Activated naive CD8-positive, alpha-beta T cell treated with anti-CD3 and anti-CD28 coated beads, Interleukin-2, amount 10 ng/mL, durations not matched to agents 7 days and 5 days (primary cell): ENCODE measurements at regions not wholly inside any gene's neighbourhood (a gene's known extent, or its start where the extent isn't known, plus 50 kb on each side); places are given as distances from the start of the nearest gene placed in this dataset.

Experiments used
- ATAC-seq: fragments of 150-1000 bp; cut with Tn5 transposase; one replicate; pipeline ENCODE4 v1.10.0; 2021; ENCODE audit warnings: low read depth, moderate library complexity
- POLR2A ChIA-PET: fragments of 350-600 bp; sonication (Branson Sonifier 250); formaldehyde crosslinking; loops from one replicate; lab custom pipeline; 2021; ENCODE audit warnings: antibody characterized with exemption; lab: Charles Lee
- DNase-seq: peaks from one replicate; pipeline ENCODE4 v3.0.0; 2021
- H3K27ac Mint-ChIP-seq: one replicate; pipeline ENCODE4 v1.8.0; 2022; ENCODE audit warnings: mild to moderate bottlenecking, mixed read lengths
- H3K27me3 Mint-ChIP-seq: one replicate; pipeline ENCODE4 v1.8.0; 2022; ENCODE audit warnings: mild to moderate bottlenecking, moderate library complexity, mixed read lengths
- H3K36me3 Mint-ChIP-seq: one replicate; pipeline ENCODE4 v1.8.0; 2021; ENCODE audit warnings: mild to moderate bottlenecking, mixed read lengths
- H3K4me1 Mint-ChIP-seq: one replicate; pipeline ENCODE4 v1.8.0; 2021; ENCODE audit warnings: mixed read lengths
- H3K4me3 Mint-ChIP-seq: one replicate; pipeline ENCODE4 v1.8.0; 2022; ENCODE audit warnings: mild to moderate bottlenecking, moderate library complexity, mixed read lengths
- H3K9me3 Mint-ChIP-seq: one replicate; pipeline ENCODE4 v1.8.0; 2021; ENCODE audit warnings: mixed read lengths

- Mint-ChIP-seq H3K27me3 (no peaks in the 10 kb centered on the region), H3K4me1 (no peaks in the 10 kb centered on the region), H3K9me3 (peaks cover 3% of the 10 kb centered on the region), H3K27ac (no peak overlapping the region), H3K4me3 (no peak overlapping the region), H3K36me3 (no peaks in the 10 kb centered on the region)
- POLR2A ChIA-PET, result no interaction called here
- DNase-seq, result no peak
- no peak for ATAC-seq
Observed at GRCh38 chr12:126117502-126117901, 1052.3 kb downstream of the AACS start.

DNA sequence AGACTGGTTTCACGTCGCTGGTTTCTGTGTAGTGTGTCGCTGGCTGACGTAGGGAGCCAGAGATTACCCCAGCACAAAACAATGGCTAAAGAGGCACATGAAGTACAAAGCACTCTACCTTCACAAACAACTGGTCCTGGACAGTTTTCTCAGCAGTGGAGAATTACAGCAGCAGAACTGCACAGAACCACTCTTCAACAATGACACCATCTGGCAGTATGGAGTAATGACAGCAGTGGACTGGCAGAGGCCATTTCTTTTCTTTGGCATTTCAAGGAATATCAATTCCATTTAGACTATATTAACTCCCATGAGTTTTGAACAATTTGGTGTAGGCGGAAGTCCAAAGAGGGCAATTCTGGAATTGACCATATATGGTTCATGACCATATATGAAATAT lies 1074.1 kb downstream of the AACS start:
- H3K27ac Mint-ChIP-seq, result no peak overlapping the region
- H3K27me3 Mint-ChIP-seq, result no peaks in the 10 kb centered on the region
- ATAC-seq (no peak), DNase-seq (no peak)
- POLR2A ChIA-PET, result no interaction called here
- no peaks in the 10 kb centered on the region for H3K36me3 Mint-ChIP-seq
- no peak overlapping the region for H3K4me3 Mint-ChIP-seq
- H3K4me1 Mint-ChIP-seq, result no peaks in the 10 kb centered on the region
- peaks cover 32% of the 10 kb centered on the region for H3K9me3 Mint-ChIP-seq

GRCh38 chr12:126144603-126145002 lies 1079.4 kb downstream of the AACS start:
- peaks cover 6% of the 10 kb centered on the region for H3K9me3 Mint-ChIP-seq
- no peak overlapping the region for H3K27ac Mint-ChIP-seq
- no peaks in the 10 kb centered on the region for H3K4me1 Mint-ChIP-seq
- H3K4me3 Mint-ChIP-seq, result no peak overlapping the region
- no peaks in the 10 kb centered on the region for H3K27me3 Mint-ChIP-seq
- POLR2A ChIA-PET, result no interaction called here
- DNase-seq, result no peak
- no peak for ATAC-seq
- no peaks in the 10 kb centered on the region for H3K36me3 Mint-ChIP-seq

- Mint-ChIP-seq H3K9me3 (peaks cover 7% of the 10 kb centered on the region), H3K27ac (no peak overlapping the region), H3K4me1 (no peaks in the 10 kb centered on the region), H3K4me3 (no peak overlapping the region), H3K36me3 (no peaks in the 10 kb centered on the region), H3K27me3 (no peaks in the 10 kb centered on the region)
- ATAC-seq, result no peak
- no peak for DNase-seq
- POLR2A ChIA-PET, result no interaction called here
Observed at GRCh38 chr12:126147321-126147720, 1082.1 kb downstream of the AACS start.

DNA sequence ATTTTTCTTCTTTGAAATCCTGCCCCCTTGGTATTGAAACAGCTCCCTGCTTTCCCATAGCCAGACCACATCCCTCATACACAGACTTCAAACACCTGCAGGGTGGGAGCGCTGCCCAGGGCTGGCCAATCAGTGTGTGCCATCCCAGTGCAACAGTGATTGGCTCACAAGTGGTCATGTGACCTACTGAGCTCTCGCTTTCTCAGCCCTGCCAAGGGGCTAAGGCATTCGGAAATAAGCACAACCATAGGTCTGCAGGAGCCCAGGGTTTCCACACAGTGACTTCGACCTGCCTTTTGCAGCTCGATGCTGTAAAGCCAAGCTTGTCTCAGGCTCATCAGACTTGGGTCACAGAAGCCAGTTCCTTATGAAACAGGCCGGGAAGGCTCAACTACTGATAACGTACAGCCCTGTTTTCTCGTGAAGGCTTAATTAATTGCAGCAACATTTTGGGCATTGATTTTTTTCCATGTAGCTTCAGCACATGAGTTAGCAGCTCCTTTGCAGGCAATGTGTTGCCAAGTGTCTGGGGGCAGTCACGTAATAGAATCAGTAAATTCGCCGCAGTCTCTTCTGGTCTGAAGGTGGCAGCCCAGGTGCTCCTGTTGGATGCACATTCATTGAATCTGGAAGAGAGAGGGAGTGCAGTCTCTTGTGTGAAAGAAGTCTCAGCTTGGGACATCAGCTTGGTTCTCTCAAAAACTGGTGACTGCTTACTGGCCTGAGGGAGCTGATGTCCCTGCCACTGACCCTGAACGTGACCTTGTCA lies 1091.8 kb downstream of the AACS start:
- DNase-seq (no peak), ATAC-seq (no peak)
- H3K27ac Mint-ChIP-seq, result no peak overlapping the region
- H3K9me3 Mint-ChIP-seq, result peaks cover 3% of the 10 kb centered on the region
- no peaks in the 10 kb centered on the region for H3K36me3 Mint-ChIP-seq
- no peak overlapping the region for H3K4me3 Mint-ChIP-seq
- POLR2A ChIA-PET, result no interaction called here
- no peaks in the 10 kb centered on the region for H3K27me3 Mint-ChIP-seq
- no peaks in the 10 kb centered on the region for H3K4me1 Mint-ChIP-seq

- no peak overlapping the region for H3K4me3 Mint-ChIP-seq
- POLR2A ChIA-PET, result no interaction called here
- H3K4me1 Mint-ChIP-seq, result no peaks in the 10 kb centered on the region
- H3K36me3 Mint-ChIP-seq, result no peaks in the 10 kb centered on the region
- no peaks in the 10 kb centered on the region for H3K27me3 Mint-ChIP-seq
- ATAC-seq (no peak), DNase-seq (no peak)
- peaks cover 3% of the 10 kb centered on the region for H3K9me3 Mint-ChIP-seq
- no peak overlapping the region for H3K27ac Mint-ChIP-seq
Observed at GRCh38 chr12:126157575-126157966, 1092.3 kb downstream of the AACS start.

GRCh38 chr12:126159139-126159538 lies 1093.9 kb downstream of the AACS start:
- Mint-ChIP-seq H3K36me3 (no peaks in the 10 kb centered on the region), H3K27me3 (no peaks in the 10 kb centered on the region), H3K4me1 (no peaks in the 10 kb centered on the region), H3K27ac (no peak overlapping the region), H3K4me3 (no peak overlapping the region), H3K9me3 (peaks cover 1% of the 10 kb centered on the region)
- POLR2A ChIA-PET, result no interaction called here
- DNase-seq (no peak), ATAC-seq (no peak)

DNA sequence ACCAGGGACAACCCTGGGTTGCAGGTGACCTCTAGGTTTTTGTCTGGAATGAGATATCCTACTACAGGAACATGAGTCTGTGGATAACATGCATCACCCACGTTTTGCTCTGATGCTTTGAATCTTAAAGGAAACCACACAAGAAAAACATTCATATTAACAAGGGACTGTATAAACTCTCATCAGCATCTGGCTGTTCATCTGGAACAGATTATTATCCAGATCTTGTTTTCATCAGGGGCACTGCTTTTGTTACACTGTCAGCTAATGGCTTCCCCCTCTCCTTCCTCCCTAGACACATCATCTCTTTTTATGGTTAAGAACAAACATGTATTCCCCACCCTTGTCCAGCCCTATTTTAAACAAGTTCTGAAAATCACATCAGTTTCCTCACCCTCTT lies 1095.7 kb downstream of the AACS start:
- H3K9me3 Mint-ChIP-seq, result peaks cover 1% of the 10 kb centered on the region
- POLR2A ChIA-PET, result no interaction called here
- H3K27ac Mint-ChIP-seq, result no peak overlapping the region
- ATAC-seq (no peak), DNase-seq (no peak)
- no peaks in the 10 kb centered on the region for H3K4me1 Mint-ChIP-seq
- H3K27me3 Mint-ChIP-seq, result no peaks in the 10 kb centered on the region
- no peaks in the 10 kb centered on the region for H3K36me3 Mint-ChIP-seq
- H3K4me3 Mint-ChIP-seq, result no peak overlapping the region

DNA sequence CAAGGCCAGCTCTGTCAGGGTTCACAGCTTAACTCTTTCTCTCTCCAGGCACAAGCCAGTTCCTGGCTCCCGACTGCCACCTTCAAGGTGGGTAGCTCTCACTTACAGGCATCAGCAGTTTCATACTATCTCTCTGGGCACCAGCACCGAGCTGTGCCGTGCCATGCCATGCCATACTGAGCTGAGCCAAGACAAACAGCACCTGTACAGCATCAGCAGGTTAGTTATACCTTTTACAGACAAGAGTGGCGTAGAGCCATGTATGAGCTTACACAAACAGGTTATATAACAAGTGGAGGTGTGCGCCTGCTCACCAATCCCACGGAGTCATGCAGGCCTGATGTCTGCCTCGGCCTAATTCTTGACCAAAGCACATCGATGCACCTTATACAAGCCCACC lies 1098.7 kb downstream of the AACS start:
- no peak overlapping the region for H3K4me3 Mint-ChIP-seq

DNA sequence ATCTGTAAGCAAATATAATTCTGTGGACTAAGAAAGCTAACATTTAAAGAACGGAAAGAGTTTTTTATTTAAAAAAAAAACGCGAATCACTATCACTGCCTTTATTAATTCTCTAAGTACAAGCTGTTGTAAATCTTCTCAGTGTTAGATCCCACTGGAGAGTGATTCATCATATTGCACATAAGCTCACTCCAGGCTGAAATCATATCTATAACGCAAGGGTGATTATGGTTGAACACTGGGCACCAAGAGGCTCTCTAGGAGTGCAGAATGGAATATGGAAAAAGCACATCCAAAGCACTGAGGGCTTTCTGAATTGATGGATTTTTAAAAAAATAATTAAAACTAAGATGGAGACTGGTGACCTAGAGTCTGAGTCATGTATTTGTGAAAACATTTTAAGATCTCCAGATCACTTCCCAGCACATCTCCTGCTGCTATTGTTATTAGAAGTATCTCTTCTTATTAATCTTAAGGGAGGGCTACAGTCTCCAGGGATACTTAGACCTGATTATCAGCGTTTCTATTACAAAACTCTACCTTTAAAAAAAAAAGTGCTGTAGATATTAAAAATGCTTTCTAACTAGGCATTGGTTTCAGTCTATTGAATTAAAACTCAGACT lies 1106.8 kb downstream of the AACS start:
- no peaks in the 10 kb centered on the region for H3K27me3 Mint-ChIP-seq
- ATAC-seq, result no peak
- no peak for DNase-seq
- peaks cover 1% of the 10 kb centered on the region for H3K9me3 Mint-ChIP-seq
- no peak overlapping the region for H3K4me3 Mint-ChIP-seq
- no peaks in the 10 kb centered on the region for H3K4me1 Mint-ChIP-seq
- POLR2A ChIA-PET, result no interaction called here
- H3K36me3 Mint-ChIP-seq, result no peaks in the 10 kb centered on the region
- no peak overlapping the region for H3K27ac Mint-ChIP-seq

More for the DNA sequence above, 1098.7 kb downstream of the AACS start:
- Mint-ChIP-seq H3K9me3 (peaks cover 2% of the 10 kb centered on the region), H3K36me3 (no peaks in the 10 kb centered on the region), H3K4me1 (no peaks in the 10 kb centered on the region), H3K27ac (no peak overlapping the region), H3K27me3 (no peaks in the 10 kb centered on the region)
- POLR2A ChIA-PET, result no interaction called here
- ATAC-seq, result no peak
- no peak for DNase-seq

GRCh38 chr12:126182619-126183236 lies 1117.5 kb downstream of the AACS start:
- no peak for ATAC-seq
- peaks cover 7% of the 10 kb centered on the region for H3K9me3 Mint-ChIP-seq

GRCh38 chr12:126185025-126185424 lies 1119.8 kb downstream of the AACS start:
- POLR2A ChIA-PET, result no interaction called here
- no peaks in the 10 kb centered on the region for H3K4me1 Mint-ChIP-seq
- no peaks in the 10 kb centered on the region for H3K27me3 Mint-ChIP-seq
- H3K4me3 Mint-ChIP-seq, result no peak overlapping the region
- ATAC-seq, result no peak
- no peak overlapping the region for H3K27ac Mint-ChIP-seq
- no peaks in the 10 kb centered on the region for H3K36me3 Mint-ChIP-seq
- no peak for DNase-seq
- H3K9me3 Mint-ChIP-seq, result peaks cover 7% of the 10 kb centered on the region

More at GRCh38 chr12:126182619-126183236, 1117.5 kb downstream of the AACS start:
- Mint-ChIP-seq H3K4me1 (no peaks in the 10 kb centered on the region), H3K36me3 (no peaks in the 10 kb centered on the region), H3K4me3 (no peak overlapping the region), H3K27ac (no peak overlapping the region), H3K27me3 (no peaks in the 10 kb centered on the region)
- POLR2A ChIA-PET, result no interaction called here
- DNase-seq, result no peak

DNA sequence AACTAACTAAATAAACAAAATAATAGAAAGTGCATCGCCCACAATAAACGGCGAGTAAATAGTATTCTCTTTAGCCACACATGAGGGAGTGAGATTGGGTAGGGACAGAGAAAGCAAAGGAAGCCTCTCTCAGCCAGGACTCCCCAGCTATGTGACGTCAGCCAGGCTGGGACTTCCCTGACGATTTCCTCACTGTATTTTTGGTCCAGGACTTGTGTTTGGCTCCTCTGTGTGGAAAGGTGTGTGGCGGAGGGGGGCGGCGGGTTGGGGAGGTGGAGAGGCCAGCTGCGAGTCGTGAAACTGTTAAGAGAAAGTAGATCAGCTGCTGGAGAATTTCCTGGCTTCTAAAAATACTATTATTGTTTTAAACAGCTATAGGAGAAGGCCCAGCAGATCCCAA lies 1124.6 kb downstream of the AACS start:
- peaks cover 2% of the 10 kb centered on the region for H3K9me3 Mint-ChIP-seq
- H3K27ac Mint-ChIP-seq, result no peak overlapping the region
- no peaks in the 10 kb centered on the region for H3K27me3 Mint-ChIP-seq
- no peaks in the 10 kb centered on the region for H3K4me1 Mint-ChIP-seq
- ATAC-seq, result no peak
- H3K36me3 Mint-ChIP-seq, result no peaks in the 10 kb centered on the region
- no peak for DNase-seq
- POLR2A ChIA-PET, result no interaction called here
- H3K4me3 Mint-ChIP-seq, result no peak overlapping the region
